ENCODE measurements at regions not wholly inside any gene's neighbourhood (a gene's known extent, or its start where the extent isn't known, plus 50 kb on each side); places are given as distances from the start of the nearest gene placed in this dataset.

DNA sequence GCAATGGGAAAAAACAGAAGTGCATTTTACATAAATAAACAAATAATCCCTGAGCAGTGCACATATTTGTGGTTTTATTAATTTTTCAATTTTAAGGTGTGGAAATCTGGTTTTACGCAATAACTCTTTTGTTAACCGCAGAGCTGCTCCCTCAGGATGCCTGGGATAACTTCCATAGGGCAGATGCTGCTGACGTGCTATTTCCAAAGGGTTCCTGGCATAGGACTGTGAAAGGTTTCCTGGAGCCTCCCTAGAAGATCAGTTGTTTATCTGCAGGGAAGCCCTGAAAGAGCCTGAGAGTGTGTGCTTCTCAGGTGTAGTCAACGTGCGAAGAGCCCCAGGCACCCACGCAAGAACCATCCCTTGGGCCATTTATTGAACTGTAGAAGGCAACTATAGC is 443.5 kb downstream of the PLK2 start:
- Histone ChIP-seq H3F3A (ENCODE audit: control insufficient read depth, insufficient read depth) (no peaks in the 10 kb centered on the region), H3K27ac (ENCODE audit: low read depth, low read length) (no peak overlapping the region), H3K4me3 (ENCODE audit: low read length) (no peak overlapping the region), H3K79me2 (ENCODE audit: control insufficient read depth, low read length) (no peaks in the 10 kb centered on the region), H3K27me3 (ENCODE audit: control insufficient read depth, low read length) (no peaks in the 10 kb centered on the region), H3K4me1 (ENCODE audit: control insufficient read depth, low read length) (no peaks in the 10 kb centered on the region), H3K9me3 (ENCODE audit: control insufficient read depth, insufficient read depth, low read length) (no peaks in the 10 kb centered on the region), H4K20me1 (ENCODE audit: control insufficient read depth, insufficient read depth, low read depth, low read length) (no peaks in the 10 kb centered on the region), H3K9me2 (replicated peaks; ENCODE audit: control insufficient read depth, low read length) (no peaks in the 10 kb centered on the region), H3K4me2 (ENCODE audit: low read length) (no peak overlapping the region), H3K36me3 (ENCODE audit: control insufficient read depth, low read length) (no peaks in the 10 kb centered on the region)
- TF ChIP-seq EZH2phosphoT487 (IDR thresholded peaks at IDR 0.05; ENCODE audit: borderline replicate concordance, low read length), result no peak
- TF ChIP-seq, protein P1, sequence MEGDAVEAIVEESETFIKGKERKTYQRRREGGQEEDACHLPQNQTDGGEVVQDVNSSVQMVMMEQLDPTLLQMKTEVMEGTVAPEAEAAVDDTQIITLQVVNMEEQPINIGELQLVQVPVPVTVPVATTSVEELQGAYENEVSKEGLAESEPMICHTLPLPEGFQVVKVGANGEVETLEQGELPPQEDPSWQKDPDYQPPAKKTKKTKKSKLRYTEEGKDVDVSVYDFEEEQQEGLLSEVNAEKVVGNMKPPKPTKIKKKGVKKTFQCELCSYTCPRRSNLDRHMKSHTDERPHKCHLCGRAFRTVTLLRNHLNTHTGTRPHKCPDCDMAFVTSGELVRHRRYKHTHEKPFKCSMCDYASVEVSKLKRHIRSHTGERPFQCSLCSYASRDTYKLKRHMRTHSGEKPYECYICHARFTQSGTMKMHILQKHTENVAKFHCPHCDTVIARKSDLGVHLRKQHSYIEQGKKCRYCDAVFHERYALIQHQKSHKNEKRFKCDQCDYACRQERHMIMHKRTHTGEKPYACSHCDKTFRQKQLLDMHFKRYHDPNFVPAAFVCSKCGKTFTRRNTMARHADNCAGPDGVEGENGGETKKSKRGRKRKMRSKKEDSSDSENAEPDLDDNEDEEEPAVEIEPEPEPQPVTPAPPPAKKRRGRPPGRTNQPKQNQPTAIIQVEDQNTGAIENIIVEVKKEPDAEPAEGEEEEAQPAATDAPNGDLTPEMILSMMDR (IDR thresholded peaks at IDR 0.05; ENCODE audit: low read depth, low read length, poor library complexity, severe bottlenecking), result no peak

DNA sequence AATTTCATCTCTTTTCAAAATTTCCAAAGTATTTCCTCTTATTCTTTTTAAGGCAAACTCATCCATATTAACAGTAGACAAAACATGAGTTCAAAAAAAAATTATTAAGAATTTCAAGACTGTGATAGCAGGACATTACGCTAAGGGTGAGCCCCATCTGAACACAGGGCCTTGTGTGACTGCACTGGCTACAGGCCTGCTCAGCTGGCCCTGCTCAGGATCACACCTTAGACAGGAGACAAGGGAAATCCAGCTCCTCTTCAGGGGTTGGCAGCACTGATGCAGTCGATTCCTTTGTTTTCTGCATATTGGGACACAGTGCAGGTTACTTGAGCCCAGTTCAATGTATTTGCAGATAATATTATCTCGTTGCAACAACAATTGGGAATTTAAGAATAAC is 444.7 kb downstream of the PLK2 start:
- H3K36me3 ChIP-seq (ENCODE audit: control insufficient read depth, low read length), result no peaks in the 10 kb centered on the region
- no peaks in the 10 kb centered on the region for H3K9me3 ChIP-seq (ENCODE audit: control insufficient read depth, insufficient read depth, low read length)
- H3K4me2 ChIP-seq (ENCODE audit: low read length), result no peak overlapping the region
- H3K9me2 ChIP-seq (replicated peaks; ENCODE audit: control insufficient read depth, low read length), result no peaks in the 10 kb centered on the region
- no peaks in the 10 kb centered on the region for H3F3A ChIP-seq (ENCODE audit: control insufficient read depth, insufficient read depth)
- H3K27ac ChIP-seq (ENCODE audit: low read depth, low read length), result no peak overlapping the region
- no peaks in the 10 kb centered on the region for H3K27me3 ChIP-seq (ENCODE audit: control insufficient read depth, low read length)
- H3K4me1 ChIP-seq (ENCODE audit: control insufficient read depth, low read length), result no peaks in the 10 kb centered on the region
- H3K4me3 ChIP-seq (ENCODE audit: low read length), result no peak overlapping the region
- no peaks in the 10 kb centered on the region for H3K79me2 ChIP-seq (ENCODE audit: control insufficient read depth, low read length)
- no peak for TF ChIP-seq EZH2phosphoT487 (IDR thresholded peaks at IDR 0.05; ENCODE audit: borderline replicate concordance, low read length)
- TF ChIP-seq, protein P1 (IDR thresholded peaks at IDR 0.05; ENCODE audit: low read depth, low read length, poor library complexity, severe bottlenecking), result no peak
- no peaks in the 10 kb centered on the region for H4K20me1 ChIP-seq (ENCODE audit: control insufficient read depth, insufficient read depth, low read depth, low read length)

DNA sequence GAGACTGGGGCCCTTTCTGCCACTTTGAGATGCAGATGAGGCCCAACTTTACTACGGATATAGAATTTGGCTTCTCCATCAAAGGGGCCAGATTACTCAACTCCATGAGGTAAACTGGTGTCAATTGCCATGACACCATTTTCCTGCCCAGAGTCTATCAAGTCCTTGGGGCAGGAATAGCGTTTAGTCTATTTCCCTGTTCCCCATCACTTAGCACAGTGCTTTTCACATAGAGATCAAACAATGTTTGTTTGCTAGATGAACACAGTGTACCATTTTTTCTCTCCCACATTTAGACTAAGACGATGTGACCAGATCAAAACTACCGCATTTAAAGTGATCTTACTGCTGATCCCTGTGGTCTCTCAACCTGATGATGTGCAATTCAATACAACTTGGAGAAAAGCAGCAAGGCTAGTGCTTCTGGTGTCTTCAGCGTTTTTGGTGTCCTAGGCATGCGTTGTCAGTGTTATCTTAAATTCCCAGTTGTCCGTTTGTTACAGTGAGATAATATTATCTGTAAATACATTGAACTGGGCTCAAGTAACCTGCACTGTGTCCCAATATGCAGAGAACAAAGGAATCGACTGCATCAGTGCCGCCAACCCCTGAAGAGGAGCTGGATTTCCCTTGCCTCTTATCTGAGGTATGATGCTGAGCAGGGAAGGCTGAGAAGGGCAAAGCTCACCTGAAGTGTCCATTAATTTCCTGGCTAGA is 446.2 kb downstream of the PLK2 start:
- TF ChIP-seq, protein P1 (IDR thresholded peaks at IDR 0.05; ENCODE audit: low read depth, low read length, poor library complexity, severe bottlenecking), result no peak
- Histone ChIP-seq H3K9me2 (replicated peaks; ENCODE audit: control insufficient read depth, low read length) (no peaks in the 10 kb centered on the region), H3K36me3 (ENCODE audit: control insufficient read depth, low read length) (no peaks in the 10 kb centered on the region), H3K9me3 (ENCODE audit: control insufficient read depth, insufficient read depth, low read length) (no peaks in the 10 kb centered on the region), H3K27ac (ENCODE audit: low read depth, low read length) (no peak overlapping the region), H3K27me3 (ENCODE audit: control insufficient read depth, low read length) (no peaks in the 10 kb centered on the region), H3K4me3 (ENCODE audit: low read length) (no peak overlapping the region), H3F3A (ENCODE audit: control insufficient read depth, insufficient read depth) (no peaks in the 10 kb centered on the region), H3K4me2 (ENCODE audit: low read length) (no peak overlapping the region), H3K79me2 (ENCODE audit: control insufficient read depth, low read length) (no peaks in the 10 kb centered on the region), H3K4me1 (ENCODE audit: control insufficient read depth, low read length) (no peaks in the 10 kb centered on the region), H4K20me1 (ENCODE audit: control insufficient read depth, insufficient read depth, low read depth, low read length) (no peaks in the 10 kb centered on the region)

Measured in DOHH2 (cell line).